GM12878 (cell line): ENCODE measurements at regions not wholly inside any gene's neighbourhood (a gene's known extent, or its start where the extent isn't known, plus 50 kb on each side); places are given as distances from the start of the nearest gene placed in this dataset.

Source experiments
- ATAC-seq: fragments of 200-7000 bp; cut with Tn5 transposase; 3 replicates; pipeline ENCODE4 v1.9.1; 2020; ENCODE audit warnings: mild to moderate bottlenecking, moderate library complexity
- BruUV-seq: library from RNA; stranded (reverse); fragments of 400-500 nt; replicated peaks from 2 replicates; lab custom pipeline; 2021; lab: Mats Ljungman, UMichigan
- CTCF ChIA-PET: fragments of 300-600 bp; sonication (Branson Sonifier 250); formaldehyde crosslinking; extraction: SDS; loops from one replicate; lab custom pipeline; 2021; ENCODE audit warnings: inconsistent platforms; lab: Yijun Ruan, JAX
- POLR2A ChIA-PET: fragments of 350-600 bp; formaldehyde crosslinking; extraction: SDS; loops from one replicate; lab custom pipeline; 2021; ENCODE audit warnings: inconsistent platforms; lab: Charles Lee
- RAD21 ChIA-PET: fragments of 300-600 bp; sonication (Branson Sonifier 250); formaldehyde crosslinking; loops from one replicate; lab custom pipeline; 2023; ENCODE audit warnings: antibody characterized with exemption; ENCODE audit not compliant: unreplicated experiment; lab: Charles Lee
- SMC1A ChIA-PET: fragments of 300-600 bp; sonication (Branson Sonifier 250); formaldehyde crosslinking; loops from one replicate; lab custom pipeline; 2023; ENCODE audit not compliant: unreplicated experiment, uncharacterized antibody; lab: Charles Lee
- DNase-seq: peaks from one replicate; pipeline ENCODE4 v3.0.0-alpha.2; 2011; ENCODE audit warnings: low read depth, low spot score
- FAIRE-seq: peaks from 3 replicates; lab custom pipeline; 2011; peaks lifted over from hg19 to GRCh38; lab: Jason Lieb, UNC
- H2AFZ ChIP-seq: 2 replicates; pipeline ENCODE4 v1.6.0; 2011; ENCODE audit warnings: low read depth, low read length, control low read depth; ENCODE audit not compliant: control insufficient read depth
- H3K27ac ChIP-seq: 2 replicates; pipeline ENCODE4 v1.5.1; 2011; ENCODE audit warnings: control low read depth; ENCODE audit not compliant: control insufficient read depth, insufficient read depth
- H3K27me3 ChIP-seq, 2 experiments: replicated peaks in 1 of 2; 2 replicates each; pipeline versions ENCODE4 v1.6.0 to v1.6.1; 2011; ENCODE audit warnings: low read length in 1 of 2; ENCODE audit not compliant: control insufficient read depth in 2 of 2, insufficient read depth in 2 of 2
- H3K36me3 ChIP-seq, 2 experiments: 2 replicates each; pipeline ENCODE4 v1.5.1; 2011; ENCODE audit warnings: low read length in 1 of 2; ENCODE audit not compliant: control insufficient read depth in 2 of 2, insufficient read depth in 2 of 2
- H3K4me1 ChIP-seq: 2 replicates; pipeline ENCODE4 v1.6.1; 2011; ENCODE audit warnings: mild to moderate bottlenecking, low read length, moderate library complexity, mixed read lengths; ENCODE audit not compliant: control insufficient read depth, insufficient read depth
- H3K4me2 ChIP-seq: 2 replicates; pipeline ENCODE4 v1.6.0; 2011; ENCODE audit warnings: control low read depth; ENCODE audit not compliant: control insufficient read depth, insufficient read depth
- H3K4me3 ChIP-seq: fragments of 200-600 bp; sonication (generic); 2 replicates; pipeline ENCODE4 v1.5.1; 2016
- H3K79me2 ChIP-seq: 2 replicates; pipeline ENCODE4 v1.6.0; 2011; ENCODE audit warnings: low read length; ENCODE audit not compliant: control insufficient read depth, insufficient read depth
- H3K9ac ChIP-seq: 2 replicates; pipeline ENCODE4 v1.8.0; 2011; ENCODE audit warnings: low read length, control low read depth, mixed read lengths; ENCODE audit not compliant: control insufficient read depth, insufficient read depth
- H3K9me3 ChIP-seq: replicated peaks from 3 replicates; pipeline ENCODE4 v1.5.1; 2011; ENCODE audit warnings: mild to moderate bottlenecking, low read length; ENCODE audit not compliant: control insufficient read depth, insufficient read depth
- H4K20me1 ChIP-seq: 2 replicates; pipeline ENCODE4 v1.6.0; 2011; ENCODE audit not compliant: control insufficient read depth, insufficient read depth
- ATF2 ChIP-seq: IDR thresholded peaks from 2 replicates; pipeline ENCODE4 v1.6.1; 2012; ENCODE audit warnings: low read length, inconsistent platforms
- CBX3 ChIP-seq: fragments of 200-600 bp; sonication (generic); IDR thresholded peaks from 2 replicates; pipeline ENCODE4 v1.6.1; 2016; ENCODE audit warnings: low read depth, borderline replicate concordance
- CREB1 ChIP-seq: IDR thresholded peaks from 2 replicates; pipeline ENCODE4 v1.6.1; 2012; ENCODE audit warnings: low read depth, mild to moderate bottlenecking, inconsistent platforms
- EP300 ChIP-seq, 2 experiments: fragments of 150-350 bp in 1 of 2; IDR thresholded peaks; 2 replicates each; pipeline ENCODE4 v1.6.1; 2011 to 2012; ENCODE audit warnings: low read depth in 2 of 2, low read length in 2 of 2, borderline replicate concordance in 1 of 2, improper control_type of control experiment in 1 of 2, inconsistent platforms in 1 of 2; ENCODE audit not compliant: control insufficient read depth in 1 of 2
- ETV6 ChIP-seq, 2 experiments: fragments of 450-650 bp in 1 of 2; IDR thresholded peaks in 1 of 2; conservative IDR thresholded peaks in 1 of 2; 2 replicates each; pipeline ENCODE4 v1.6.1; 2014; ENCODE audit warnings: antibody characterized with exemption in 1 of 2, borderline replicate concordance in 1 of 2, low read depth in 1 of 2, mild to moderate bottlenecking in 1 of 2, moderate library complexity in 1 of 2
- IKZF1 ChIP-seq: fragments of 450-650 bp; conservative IDR thresholded peaks from 2 replicates; pipeline ENCODE4 v1.6.1; 2017; ENCODE audit warnings: antibody characterized with exemption, mild to moderate bottlenecking
- MTA2 ChIP-seq: fragments of 450-650 bp; IDR thresholded peaks from 2 replicates; pipeline ENCODE4 v1.6.1; 2016; ENCODE audit warnings: low read depth, mild to moderate bottlenecking, moderate library complexity
- SIX5 ChIP-seq: IDR thresholded peaks from 2 replicates; pipeline ENCODE4 v1.6.1; 2011; ENCODE audit warnings: mild to moderate bottlenecking, low read depth, low read length, moderate library complexity; ENCODE audit not compliant: severe bottlenecking
- SMARCA5 ChIP-seq: fragments of 450-650 bp; IDR thresholded peaks from 2 replicates; pipeline ENCODE4 v1.6.1; 2017; ENCODE audit warnings: mild to moderate bottlenecking
- SP1 ChIP-seq: IDR thresholded peaks from one replicate; pipeline ENCODE4 v1.6.1; 2011; ENCODE audit warnings: low read depth, low read length
- YBX1 ChIP-seq: fragments of 450-650 bp; IDR thresholded peaks from 2 replicates; pipeline ENCODE4 v1.6.1; 2016; ENCODE audit warnings: antibody characterized with exemption
- WGBS: methylation state at CpG from one replicate; pipeline ENCODE4 v1.1.6; 2016; ENCODE audit warnings: low lambda C conversion rate; ENCODE audit not compliant: insufficient replicate concordance, insufficient coverage; ENCODE audit errors: missing lambda C conversion rate; 5-methylcytosine and 5-hydroxymethylcytosine counted together
- in situ Hi-C: fragments of 300-500 bp; cut with MboI; formaldehyde crosslinking; loops from 9 replicates; pipeline ENCODE4 v1.14.3; 2018; ENCODE audit warnings: mixed read lengths
- intact Hi-C: fragments of 100-400 bp; cut with micrococcal nuclease; formaldehyde crosslinking; loops from one replicate; pipeline ENCODE4 v1.14.2; 2022; ENCODE audit not compliant: unreplicated experiment
- TF ChIP-seq, protein P1 (sequence below): fragments of 450-650 bp; IDR thresholded peaks from 2 replicates; pipeline ENCODE4 v1.6.1; 2017; ENCODE audit warnings: mild to moderate bottlenecking, moderate library complexity

- H3K4me2 ChIP-seq, result no peak overlapping the region
- no peaks in the 10 kb centered on the region for H4K20me1 ChIP-seq
- no peaks in the 10 kb centered on the region for H3K79me2 ChIP-seq
- RAD21 ChIA-PET, result no interaction called here
- H3K9me3 ChIP-seq, result no peaks in the 10 kb centered on the region
- WGBS, result 62% methylated on average over 3 of the region's 3 CpGs
- in situ Hi-C loops, result no loop called here
- no peaks in the 10 kb centered on the region for H3K36me3 ChIP-seq
- H3K9ac ChIP-seq, result no peak overlapping the region
- CTCF ChIA-PET, result interaction anchor here (0.9 kb wide), 1 partner anchor 14 kb away, joined by 3 read pairs; no protein-coding TSS in a partner anchor
- DNase-seq (no peak), FAIRE-seq (no peak), ATAC-seq (no peak)
- no peaks in the 10 kb centered on the region for H3K4me1 ChIP-seq
- no peaks in the 10 kb centered on the region for H3K27me3 ChIP-seq
- no peak for TF ChIP-seq ETV6 (conservative IDR thresholded peaks at IDR 0.05 in 1 of 2, IDR thresholded peaks at IDR 0.05 in 1 of 2; ENCODE audit: borderline replicate concordance in 1 of 2, low read depth in 1 of 2)
- TF ChIP-seq ATF2, result no peak
- TF ChIP-seq SIX5, result no peak
- TF ChIP-seq IKZF1, result no peak
- no peak for TF ChIP-seq SMARCA5
- TF ChIP-seq CREB1, result no peak
- no peak for TF ChIP-seq SP1
- TF ChIP-seq EP300 (IDR thresholded peaks at IDR 0.05; ENCODE audit: borderline replicate concordance in 1 of 2, control insufficient read depth in 1 of 2, low read depth in 2 of 2, low read length in 2 of 2), result no peak
- TF ChIP-seq CBX3, result no peak
- no peak for TF ChIP-seq MTA2
- TF ChIP-seq, protein P1, sequence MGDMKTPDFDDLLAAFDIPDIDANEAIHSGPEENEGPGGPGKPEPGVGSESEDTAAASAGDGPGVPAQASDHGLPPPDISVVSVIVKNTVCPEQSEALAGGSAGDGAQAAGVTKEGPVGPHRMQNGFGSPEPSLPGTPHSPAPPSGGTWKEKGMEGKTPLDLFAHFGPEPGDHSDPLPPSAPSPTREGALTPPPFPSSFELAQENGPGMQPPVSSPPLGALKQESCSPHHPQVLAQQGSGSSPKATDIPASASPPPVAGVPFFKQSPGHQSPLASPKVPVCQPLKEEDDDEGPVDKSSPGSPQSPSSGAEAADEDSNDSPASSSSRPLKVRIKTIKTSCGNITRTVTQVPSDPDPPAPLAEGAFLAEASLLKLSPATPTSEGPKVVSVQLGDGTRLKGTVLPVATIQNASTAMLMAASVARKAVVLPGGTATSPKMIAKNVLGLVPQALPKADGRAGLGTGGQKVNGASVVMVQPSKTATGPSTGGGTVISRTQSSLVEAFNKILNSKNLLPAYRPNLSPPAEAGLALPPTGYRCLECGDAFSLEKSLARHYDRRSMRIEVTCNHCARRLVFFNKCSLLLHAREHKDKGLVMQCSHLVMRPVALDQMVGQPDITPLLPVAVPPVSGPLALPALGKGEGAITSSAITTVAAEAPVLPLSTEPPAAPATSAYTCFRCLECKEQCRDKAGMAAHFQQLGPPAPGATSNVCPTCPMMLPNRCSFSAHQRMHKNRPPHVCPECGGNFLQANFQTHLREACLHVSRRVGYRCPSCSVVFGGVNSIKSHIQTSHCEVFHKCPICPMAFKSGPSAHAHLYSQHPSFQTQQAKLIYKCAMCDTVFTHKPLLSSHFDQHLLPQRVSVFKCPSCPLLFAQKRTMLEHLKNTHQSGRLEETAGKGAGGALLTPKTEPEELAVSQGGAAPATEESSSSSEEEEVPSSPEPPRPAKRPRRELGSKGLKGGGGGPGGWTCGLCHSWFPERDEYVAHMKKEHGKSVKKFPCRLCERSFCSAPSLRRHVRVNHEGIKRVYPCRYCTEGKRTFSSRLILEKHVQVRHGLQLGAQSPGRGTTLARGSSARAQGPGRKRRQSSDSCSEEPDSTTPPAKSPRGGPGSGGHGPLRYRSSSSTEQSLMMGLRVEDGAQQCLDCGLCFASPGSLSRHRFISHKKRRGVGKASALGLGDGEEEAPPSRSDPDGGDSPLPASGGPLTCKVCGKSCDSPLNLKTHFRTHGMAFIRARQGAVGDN, result no peak
- TF ChIP-seq YBX1, result no peak
- no peak overlapping the region for H3K4me3 ChIP-seq
- H3K27ac ChIP-seq, result no peak overlapping the region
- BruUV-seq, result no TSS peak
- intact Hi-C loops, result no loop called here
- SMC1A ChIA-PET, result no interaction called here
- no peak overlapping the region for H2AFZ ChIP-seq
- POLR2A ChIA-PET, result no interaction called here
These were observed 310.9 kb upstream of the LRFN5 start for GRCh38 chr14:41295734-41296133.
